WI38 (cell line): ENCODE measurements at regions not wholly inside any gene's neighbourhood (a gene's known extent, or its start where the extent isn't known, plus 50 kb on each side); places are given as distances from the start of the nearest gene placed in this dataset.

ENCODE experiments used
- H3K4me3 ChIP-seq: 2 replicates; pipeline ENCODE4 v1.5.1; 2011; ENCODE audit warnings: low read depth, mild to moderate bottlenecking, control low read depth, low read length
- TF ChIP-seq, protein P1 (sequence below): IDR thresholded peaks from 2 replicates; pipeline ENCODE4 v1.5.1; 2012; ENCODE audit warnings: low read depth, mild to moderate bottlenecking, control low read depth, low read length

- TF ChIP-seq, protein P1, sequence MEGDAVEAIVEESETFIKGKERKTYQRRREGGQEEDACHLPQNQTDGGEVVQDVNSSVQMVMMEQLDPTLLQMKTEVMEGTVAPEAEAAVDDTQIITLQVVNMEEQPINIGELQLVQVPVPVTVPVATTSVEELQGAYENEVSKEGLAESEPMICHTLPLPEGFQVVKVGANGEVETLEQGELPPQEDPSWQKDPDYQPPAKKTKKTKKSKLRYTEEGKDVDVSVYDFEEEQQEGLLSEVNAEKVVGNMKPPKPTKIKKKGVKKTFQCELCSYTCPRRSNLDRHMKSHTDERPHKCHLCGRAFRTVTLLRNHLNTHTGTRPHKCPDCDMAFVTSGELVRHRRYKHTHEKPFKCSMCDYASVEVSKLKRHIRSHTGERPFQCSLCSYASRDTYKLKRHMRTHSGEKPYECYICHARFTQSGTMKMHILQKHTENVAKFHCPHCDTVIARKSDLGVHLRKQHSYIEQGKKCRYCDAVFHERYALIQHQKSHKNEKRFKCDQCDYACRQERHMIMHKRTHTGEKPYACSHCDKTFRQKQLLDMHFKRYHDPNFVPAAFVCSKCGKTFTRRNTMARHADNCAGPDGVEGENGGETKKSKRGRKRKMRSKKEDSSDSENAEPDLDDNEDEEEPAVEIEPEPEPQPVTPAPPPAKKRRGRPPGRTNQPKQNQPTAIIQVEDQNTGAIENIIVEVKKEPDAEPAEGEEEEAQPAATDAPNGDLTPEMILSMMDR, result no peak
- no peak overlapping the region for H3K4me3 ChIP-seq
Observed at GRCh38 chr10:43815181-43815885, 166.7 kb upstream of the ZNF32 start.

DNA sequence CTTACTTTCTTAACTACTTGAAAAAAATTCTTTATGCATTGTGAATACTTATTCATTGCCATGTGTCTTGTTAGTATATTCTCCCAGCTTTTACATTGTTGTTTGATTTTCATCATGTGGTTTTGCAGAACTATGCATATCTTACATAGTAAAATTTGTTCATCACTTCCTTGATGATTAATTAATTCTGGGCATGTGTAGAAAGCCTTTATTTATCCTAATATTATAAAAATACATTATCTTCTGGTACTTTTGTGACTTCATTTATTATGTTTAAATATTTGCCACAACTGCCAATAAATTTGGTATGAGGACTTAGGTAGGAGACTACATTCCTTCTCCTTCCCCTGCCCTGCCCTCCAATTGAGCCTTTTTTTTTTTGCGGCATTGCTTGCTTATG is 166.0 kb upstream of the ZNF32 start:
- TF ChIP-seq, protein P1, result no peak
- H3K4me3 ChIP-seq, result no peak overlapping the region

GRCh38 chr10:43811871-43812270 is 163.2 kb upstream of the ZNF32 start:
- no peak overlapping the region for H3K4me3 ChIP-seq
- TF ChIP-seq, protein P1, result no peak

- TF ChIP-seq, protein P1, result no peak
- H3K4me3 ChIP-seq, result no peak overlapping the region
Observed at GRCh38 chr10:43809211-43809930, 160.7 kb upstream of the ZNF32 start.

DNA sequence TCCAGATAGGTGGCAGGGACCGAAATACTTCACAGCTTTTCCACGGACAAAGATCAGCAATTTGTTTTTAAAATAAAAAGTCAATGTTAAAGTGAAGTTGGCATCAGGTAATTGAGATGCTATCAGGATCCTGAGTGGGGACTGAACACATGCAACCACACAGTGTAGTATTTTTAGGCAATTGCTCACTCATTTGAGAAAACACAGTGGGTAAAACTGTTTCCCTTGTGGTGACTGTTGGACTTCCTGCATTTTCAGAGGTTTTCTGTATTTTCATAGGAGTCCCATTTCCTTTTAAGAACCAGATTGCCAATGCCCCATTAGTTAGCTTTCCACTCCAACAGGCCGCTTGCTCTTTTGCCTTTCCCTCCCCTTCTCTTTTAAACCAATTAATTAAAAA is 159.5 kb upstream of the ZNF32 start:
- H3K4me3 ChIP-seq, result no peak overlapping the region
- TF ChIP-seq, protein P1, result no peak

DNA sequence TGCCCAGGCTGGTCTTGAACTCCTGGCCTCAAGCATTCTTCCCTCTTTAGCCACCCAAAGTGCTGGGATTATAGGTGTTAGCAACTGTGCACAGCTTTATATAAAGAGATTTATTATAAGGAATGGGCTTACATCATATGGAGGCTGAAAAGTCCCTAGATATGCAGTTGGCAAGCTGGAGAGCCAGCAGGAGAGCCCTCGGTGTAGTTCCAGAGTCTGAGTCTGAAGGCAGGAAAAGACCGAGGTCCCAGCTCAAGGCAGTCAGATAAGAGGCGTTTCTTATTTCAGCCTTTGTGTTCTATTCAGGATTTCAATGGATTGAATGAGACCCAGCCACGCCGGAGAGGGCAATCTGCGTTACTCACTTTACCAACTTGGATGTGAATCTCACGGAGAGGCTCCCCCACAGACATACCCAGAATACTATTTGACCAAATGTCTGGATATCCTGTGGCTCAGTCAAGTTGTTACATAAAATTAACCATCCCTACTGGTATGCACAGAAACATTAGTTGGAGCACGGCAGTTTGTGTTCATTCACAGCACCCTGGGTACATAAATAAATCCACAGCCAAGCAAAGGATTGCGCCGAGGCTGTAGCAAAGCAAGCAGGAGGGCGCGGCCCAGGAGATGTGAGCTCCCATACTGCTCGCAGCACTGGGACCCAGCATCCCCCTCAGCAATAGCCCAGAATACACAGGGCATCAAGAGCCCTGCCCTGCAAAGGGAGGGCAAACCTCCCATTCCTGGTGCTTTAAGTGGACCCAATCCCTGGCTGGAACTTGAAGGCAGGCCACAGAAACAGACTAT is 158.4 kb upstream of the ZNF32 start:
- TF ChIP-seq, protein P1, result no peak
- H3K4me3 ChIP-seq, result no peak overlapping the region

GRCh38 chr10:43803791-43804190 is 155.1 kb upstream of the ZNF32 start:
- TF ChIP-seq, protein P1, result no peak
- H3K4me3 ChIP-seq, result no peak overlapping the region
